Activated CD4-positive, alpha-beta T cell treated with anti-CD3 and anti-CD28 coated beads, Interleukin-2, Interleukin-6, amounts not matched to agents 100 ng/mL and 50 ng/mL, durations not matched to agents 16 hours and 8 hours (primary cell): ENCODE measurements at regions not wholly inside any gene's neighbourhood (a gene's known extent, or its start where the extent isn't known, plus 50 kb on each side); places are given as distances from the start of the nearest gene placed in this dataset.
"Not testable (repeated sequence)": the region's sequence is repeated elsewhere in the genome, so short reads cannot be mapped to it uniquely, and the experiment has no call there.

ENCODE experiments used
- DNase-seq: peaks from one replicate; pipeline ENCODE4 v3.0.0-alpha.2; 2020

DNA sequence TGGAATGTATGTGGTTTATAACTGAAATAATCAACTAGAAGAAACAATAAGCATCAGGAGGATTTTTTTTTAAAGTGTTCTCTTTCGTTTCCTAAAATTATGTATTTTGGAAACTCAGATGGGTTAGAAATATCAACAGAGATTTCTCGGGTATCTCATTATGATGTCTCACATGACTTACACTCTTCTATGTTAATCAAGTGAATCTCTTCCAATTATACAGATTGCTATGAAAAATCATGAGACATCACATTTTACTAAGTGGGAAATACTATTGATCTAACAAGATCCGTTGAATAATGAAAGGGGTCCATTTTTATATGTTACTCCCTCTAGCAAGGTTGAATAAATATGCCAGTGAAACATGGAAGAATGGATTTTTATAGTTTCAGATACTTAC, 54.7 kb upstream of the NRIP1 start:
- DNase-seq, result no peak

DNA sequence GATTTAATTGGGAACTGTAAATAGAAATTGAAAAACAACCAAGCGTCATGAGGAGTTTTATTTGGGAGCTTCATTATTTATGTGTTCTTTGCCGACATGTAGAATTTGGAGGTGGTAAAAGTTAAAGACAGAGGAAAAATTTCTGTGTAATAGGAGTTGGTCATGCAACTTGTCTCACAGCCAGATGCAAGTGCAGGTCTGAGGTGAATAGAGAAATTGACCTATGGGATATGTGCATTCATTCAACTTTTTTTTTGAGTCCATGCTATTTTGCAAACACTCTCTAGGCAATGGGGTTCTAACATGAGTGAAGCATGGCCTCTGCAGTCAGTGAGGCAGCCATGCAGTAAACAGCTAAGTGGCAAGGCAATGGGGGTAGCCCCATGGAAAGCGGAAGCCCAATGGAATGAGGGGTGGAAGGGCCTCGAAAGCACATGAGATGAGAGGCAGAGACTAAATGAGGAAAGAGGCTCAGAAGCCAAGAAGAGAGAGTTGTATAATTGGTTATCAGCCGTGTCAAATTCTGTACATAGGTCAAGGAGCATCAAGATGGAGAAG, 56.4 kb upstream of the NRIP1 start:
- no peak for DNase-seq

GRCh38 chr21:15121655-15122120, 56.9 kb upstream of the NRIP1 start:
- DNase-seq, result no peak

GRCh38 chr21:15122241-15122640, 57.4 kb upstream of the NRIP1 start:
- no peak for DNase-seq

- DNase-seq, result no peak
These were observed 59.9 kb upstream of the NRIP1 start for GRCh38 chr21:15124731-15125130.

DNA sequence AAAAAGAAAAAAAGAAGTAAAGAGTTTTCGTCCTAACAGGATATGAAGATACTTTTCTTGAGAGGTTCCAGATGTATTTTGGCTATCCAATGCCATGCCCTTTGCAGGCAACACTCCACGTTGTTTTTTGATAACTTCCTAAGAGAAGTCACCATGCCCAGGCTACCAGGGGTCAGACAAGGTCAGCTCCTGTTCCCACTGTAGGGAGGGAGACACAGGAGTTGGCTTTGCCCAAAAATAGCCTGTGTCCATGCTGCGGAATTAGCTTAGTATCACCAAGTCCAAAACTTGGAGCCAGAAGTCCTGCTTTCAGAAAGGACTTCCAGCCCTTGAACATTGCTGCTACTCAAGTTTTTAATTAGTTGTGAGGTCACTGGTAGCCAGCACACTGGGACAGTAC, 62.1 kb upstream of the NRIP1 start:
- DNase-seq, result no peak

DNA sequence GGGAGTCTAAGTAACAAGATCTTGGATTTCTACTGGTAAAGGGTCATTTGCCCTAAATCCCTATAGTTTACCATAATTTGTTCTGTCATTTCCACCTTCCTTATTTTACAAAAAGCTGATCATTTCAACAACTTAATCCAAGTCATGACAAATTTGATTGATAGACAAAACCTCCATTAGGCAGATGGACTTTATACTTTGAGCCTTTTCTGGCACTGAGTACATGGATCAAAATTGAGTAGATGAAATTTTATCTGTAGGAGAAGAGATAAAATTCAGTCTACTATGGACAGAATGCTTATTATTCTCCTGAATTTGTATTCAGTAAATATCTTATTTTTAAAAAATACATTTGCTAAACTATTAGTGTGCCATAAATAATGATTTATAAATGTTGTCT, 62.6 kb upstream of the NRIP1 start:
- no peak for DNase-seq

- DNase-seq, result no peak
These were observed 63.5 kb upstream of the NRIP1 start for GRCh38 chr21:15128267-15128666.

- not testable (repeated sequence) for DNase-seq
These were observed 63.9 kb upstream of the NRIP1 start for GRCh38 chr21:15128714-15129113.

DNA sequence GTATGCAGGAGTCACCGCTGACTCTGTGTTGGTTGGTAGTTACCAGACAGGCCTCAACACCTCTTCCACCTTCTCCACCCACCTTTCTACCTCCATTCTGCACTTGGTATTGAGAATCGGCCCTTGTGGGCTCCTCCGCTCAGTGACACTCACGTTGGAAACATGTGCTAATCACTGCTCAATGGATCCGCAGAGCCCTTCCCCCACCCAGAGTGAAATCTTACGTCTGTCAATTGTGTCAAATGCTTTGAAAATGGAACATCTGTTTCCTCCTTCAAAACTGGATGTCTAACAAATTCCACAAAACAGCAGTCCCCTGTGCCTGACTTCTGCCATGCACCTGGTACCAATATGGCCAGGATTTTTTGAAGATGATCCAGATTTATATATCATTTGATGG, 65.5 kb upstream of the NRIP1 start:
- DNase-seq, result no peak

- DNase-seq, result no peak
These were observed 66.0 kb upstream of the NRIP1 start for GRCh38 chr21:15130751-15131150.

- DNase-seq, result no peak
These were observed 68.0 kb upstream of the NRIP1 start for GRCh38 chr21:15132781-15133180.

DNA sequence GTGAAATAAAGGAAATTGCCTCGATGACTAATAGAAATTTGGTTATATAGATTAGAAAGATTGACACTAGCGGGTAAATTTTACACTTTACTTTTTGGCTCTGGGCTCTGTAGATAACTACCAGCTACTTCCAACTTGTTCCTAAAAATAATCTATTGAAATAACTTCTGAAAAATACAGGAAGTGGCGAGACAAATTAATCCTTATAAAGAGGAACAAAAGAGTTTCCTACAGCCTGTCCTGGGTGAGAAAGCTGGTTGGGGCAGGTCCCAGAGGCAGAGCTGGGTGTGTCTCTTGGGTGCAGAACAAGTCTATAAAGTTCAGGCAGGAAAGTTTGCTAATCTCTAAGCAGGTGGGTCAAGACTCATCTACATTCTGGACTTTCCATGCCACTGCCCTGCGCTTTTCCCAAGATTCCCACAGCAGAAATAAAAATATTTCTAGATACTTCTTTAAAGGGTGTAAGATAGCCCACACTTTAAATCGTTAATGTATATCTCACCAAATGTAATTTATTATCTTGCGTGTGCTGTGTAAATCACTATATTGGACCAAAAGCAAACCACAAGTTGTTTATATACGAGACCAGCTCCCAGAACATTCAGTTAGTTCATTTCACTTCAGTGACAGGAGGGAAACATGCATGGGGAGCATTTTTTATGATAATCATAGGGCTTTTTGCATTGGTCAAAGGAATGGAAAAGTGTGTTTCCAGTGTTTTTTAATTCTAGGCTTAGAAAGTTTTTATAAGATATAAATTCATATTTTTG, 70.1 kb upstream of the NRIP1 start:
- no peak for DNase-seq

DNA sequence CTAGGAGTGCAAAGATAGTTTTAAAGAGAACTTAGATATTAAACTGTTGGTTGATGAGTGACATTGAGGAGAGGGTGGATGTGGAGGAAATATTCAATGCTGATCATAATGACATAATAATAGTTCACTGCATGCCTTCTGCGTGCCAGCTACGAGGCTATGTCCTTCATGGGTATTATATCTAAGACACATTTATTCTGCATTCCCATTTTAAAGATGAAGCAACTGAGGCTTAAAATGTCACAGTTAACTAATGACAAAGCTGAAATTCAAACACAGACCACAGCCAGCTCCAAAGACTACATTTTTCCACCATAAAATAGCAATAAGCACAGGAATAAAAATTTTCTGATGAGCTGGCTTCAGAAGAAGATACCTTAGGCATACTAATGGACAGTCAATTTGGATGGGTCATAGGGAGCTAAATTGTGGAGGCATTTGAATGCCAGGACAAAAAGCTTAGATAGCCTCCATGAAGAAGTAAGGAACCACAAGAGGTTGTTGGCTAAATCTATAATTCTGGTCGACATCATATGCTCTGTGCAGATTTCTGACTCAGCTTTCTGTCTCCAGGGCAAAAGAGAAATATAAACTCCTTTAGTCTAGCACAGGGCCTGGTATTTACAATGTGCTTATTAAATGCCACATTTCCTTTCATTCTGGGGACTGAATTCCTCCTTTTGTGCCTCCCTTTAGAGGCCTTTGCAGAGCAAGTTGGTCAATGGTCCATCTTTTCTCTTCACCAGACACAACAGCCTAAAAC, 71.2 kb upstream of the NRIP1 start:
- DNase-seq, result no peak

GRCh38 chr21:15138490-15138889, 73.7 kb upstream of the NRIP1 start:
- no peak for DNase-seq

DNA sequence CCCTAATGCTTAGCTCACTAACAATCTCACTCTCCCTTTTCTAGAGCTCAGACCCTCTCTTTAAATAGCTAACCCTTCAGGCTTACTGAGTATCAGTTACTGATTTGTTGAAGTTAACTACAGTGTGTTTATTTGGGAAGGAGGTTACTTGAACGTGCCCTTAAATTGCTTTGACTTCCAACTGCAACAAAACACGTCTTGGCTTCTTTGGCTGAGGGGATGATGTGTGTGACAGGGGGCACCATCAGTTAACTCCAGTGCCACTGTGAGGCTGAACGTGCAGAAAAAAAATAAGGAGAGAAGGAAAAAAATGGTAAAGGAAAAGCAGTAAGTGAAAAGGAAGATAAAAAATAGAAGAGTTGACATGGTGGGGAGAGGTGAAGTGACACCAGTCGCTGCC, 75.1 kb upstream of the NRIP1 start:
- no peak for DNase-seq

DNA sequence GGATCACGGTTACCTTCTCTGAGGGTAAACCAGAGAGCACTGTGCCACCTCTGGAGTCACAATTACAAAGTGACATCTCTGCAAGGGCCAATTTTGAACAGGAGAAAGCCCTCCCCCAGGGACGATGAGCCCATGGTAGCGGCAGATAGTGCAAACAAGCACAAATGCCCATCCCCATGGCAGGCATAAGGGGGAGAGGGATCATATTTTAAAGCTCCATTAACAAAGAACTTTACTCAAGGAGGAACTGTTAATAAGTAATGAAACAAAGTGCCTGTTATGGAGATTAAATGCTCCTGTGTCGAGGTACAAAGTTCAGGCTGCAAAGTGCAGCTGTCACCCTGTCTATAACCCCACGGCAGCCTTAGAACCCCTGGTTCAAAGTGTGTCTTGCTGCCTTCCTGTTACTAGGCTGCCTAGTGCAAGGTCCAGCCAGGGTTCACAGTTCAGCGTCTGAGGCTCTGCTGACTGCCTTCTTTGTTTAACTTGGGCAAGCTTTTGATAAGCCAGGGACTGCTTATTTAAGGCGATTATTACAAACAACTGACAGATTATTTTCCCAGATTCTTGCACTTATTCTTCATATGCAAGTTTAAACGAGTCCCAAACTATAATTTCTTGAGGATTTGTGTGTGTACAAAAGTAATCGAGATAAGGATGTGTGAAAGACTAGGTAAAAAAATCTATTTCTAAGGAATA, 75.7 kb upstream of the NRIP1 start:
- no peak for DNase-seq

- DNase-seq, result no peak
These were observed 76.6 kb upstream of the NRIP1 start for GRCh38 chr21:15141261-15141970.

DNA sequence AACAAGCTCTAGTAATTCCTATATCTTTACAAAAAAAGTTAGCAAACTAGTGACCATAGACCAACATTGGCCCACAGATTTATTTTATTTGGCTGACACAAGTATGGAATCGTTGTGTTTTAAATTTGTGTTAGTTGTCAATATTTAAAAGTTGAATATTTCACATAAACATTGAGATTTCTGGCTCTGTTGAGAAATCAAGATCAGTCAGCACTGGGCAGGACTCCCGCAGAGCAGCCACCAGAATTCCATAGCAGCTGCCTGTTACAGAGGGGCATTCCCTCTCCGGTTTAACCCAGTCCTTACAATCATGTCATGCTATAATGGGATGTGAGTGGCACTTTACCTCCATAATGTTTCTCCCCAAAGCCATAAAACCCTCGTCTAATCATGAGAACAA, 79.2 kb upstream of the NRIP1 start:
- DNase-seq, result no peak

DNA sequence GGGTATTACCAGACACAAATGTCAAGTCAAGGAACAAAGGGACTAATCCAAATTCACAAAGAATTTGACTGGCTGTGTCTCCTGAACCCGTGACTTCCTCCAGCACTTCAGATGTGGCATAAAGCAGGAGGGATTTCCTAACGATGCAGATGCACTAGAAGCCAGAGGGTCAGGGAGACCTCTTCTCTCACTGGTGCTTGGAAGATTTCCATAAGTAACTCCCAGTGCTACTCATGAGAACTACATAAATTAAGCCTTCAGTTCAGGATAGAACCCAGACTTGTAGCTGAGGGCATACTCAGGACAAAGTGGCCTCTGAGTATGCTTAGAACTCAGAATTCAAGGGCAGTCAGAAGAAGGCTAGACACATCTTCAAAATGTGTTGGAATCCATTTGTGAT, 83.6 kb upstream of the NRIP1 start:
- DNase-seq, result no peak

DNA sequence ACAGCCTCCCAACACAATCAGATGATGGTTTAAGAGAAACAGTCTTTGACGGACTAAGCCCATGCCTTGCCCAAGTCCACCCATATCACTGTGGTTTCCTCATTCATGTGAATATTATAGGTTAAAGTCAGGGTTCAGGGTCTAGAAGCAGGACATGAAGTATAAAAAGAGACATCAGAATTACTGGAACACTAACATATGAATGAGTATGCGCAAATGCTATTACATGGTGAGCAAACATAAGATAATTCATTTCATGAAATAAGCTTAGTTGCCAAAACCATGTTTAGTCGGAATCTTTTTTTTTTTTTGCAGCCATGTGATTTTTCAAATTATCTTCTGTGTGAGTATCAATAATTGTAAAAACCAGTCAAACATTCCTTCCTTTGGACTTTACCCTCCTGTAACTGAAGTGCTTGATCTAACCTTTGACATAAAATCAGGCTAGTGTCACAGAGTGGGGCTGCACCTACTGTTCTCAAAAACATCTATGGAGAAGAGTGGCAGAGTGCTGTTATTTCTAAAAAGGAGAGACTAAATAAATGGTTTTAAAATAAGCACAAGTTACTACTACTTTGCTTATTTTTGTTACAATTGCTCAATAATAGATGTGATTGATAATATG, 84.9 kb upstream of the NRIP1 start:
- DNase-seq, result no peak

DNA sequence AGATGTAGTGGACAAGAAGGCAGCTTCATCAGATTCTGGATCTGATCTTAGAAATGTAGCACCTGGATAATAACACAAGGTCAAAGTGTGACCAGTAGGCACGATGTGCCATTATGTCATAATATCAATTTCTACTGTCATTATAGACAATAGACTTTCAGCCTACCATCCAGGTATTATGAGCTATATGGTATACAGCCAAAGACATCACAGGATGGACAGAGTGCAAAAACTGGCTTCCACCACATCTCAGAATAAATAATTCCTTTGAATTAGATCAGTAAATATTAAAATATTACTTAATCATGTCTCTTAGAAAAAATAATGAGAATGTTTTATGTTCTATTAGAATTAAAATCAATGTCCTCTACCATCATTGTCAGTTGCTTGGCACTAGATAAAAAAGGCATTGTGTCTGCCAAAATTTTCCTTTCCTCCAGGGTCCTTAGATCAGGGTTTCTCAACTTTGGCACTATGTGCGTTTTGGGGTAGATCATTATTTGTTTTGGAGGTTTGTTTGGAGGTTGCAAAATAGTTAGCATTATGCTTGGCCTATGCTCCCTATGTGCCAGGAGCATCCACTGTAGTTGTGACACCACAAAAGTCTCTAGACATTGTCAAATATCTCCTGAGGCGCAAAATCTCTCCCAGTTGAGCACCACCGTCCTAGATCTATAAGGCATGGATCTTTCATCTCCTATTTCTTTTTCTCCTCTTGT, 86.7 kb upstream of the NRIP1 start:
- DNase-seq, result no peak
